ENCODE measurements at regions not wholly inside any gene's neighbourhood (a gene's known extent, or its start where the extent isn't known, plus 50 kb on each side); places are given as distances from the start of the nearest gene placed in this dataset.

GRCh38 chr4:166335256-166335938 is 462.4 kb downstream of the TLL1 start:
- TF ChIP-seq CTCF (IDR thresholded peaks at IDR 0.05) (no peak), EZH2 (IDR thresholded peaks at IDR 0.05) (no peak), EZH2phosphoT487 (IDR thresholded peaks at IDR 0.05) (no peak)
